K562 (cell line): ENCODE measurements at regions not wholly inside any gene's neighbourhood (a gene's known extent, or its start where the extent isn't known, plus 50 kb on each side); places are given as distances from the start of the nearest gene placed in this dataset.

Source experiments
- GATAD2A ChIP-seq: fragments of 450-650 bp; IDR thresholded peaks from 2 replicates; pipeline ENCODE4 v1.6.1; 2017
- ZBTB9 ChIP-seq: fragments of 450-650 bp; formaldehyde crosslinking; IDR thresholded peaks from 2 replicates; pipeline ENCODE4 v1.4.0; 2020; ENCODE audit warnings: mild to moderate bottlenecking, moderate library complexity
- TF ChIP-seq, protein P1 (sequence below), 2 experiments: fragments of 450-650 bp; IDR thresholded peaks; 2 replicates each; pipeline ENCODE4 v1.6.1; 2016; ENCODE audit warnings: mild to moderate bottlenecking in 2 of 2, borderline replicate concordance in 1 of 2, low read depth in 1 of 2, moderate library complexity in 1 of 2

DNA sequence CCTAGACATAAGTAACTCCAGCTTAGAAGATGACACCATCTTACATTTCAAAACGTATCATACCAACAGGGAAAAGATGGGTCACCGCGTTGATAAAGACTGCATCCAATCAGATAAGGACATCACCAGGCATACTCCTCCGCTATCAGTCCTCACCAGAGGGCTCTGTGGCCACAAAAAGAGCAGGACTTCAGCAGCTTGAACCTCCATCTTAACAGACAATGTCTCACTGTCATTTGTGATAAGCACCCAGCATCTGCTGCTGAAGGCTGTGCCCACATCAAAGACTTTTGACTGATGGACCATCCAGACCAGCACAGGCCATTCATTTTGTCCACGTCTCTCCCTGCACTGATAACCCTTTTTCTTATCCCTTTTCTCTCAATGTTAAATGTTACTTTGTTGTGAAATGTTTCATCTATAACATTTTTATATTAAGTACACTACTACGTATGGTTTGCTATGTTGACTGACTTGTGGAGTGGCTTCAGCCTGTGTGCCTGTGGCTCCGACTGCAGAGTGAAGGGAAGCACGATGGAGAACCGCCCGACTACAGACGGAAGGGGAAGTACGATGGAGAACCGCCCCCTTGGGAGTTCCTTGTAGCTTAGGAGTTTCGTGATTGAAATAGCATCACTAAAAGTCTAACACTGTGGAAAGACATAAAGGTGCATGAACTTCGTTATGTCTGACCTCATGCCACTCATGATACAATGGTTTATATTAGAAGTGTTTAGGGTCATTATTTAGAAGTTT, 595.4 kb upstream of the AGA start (continued):
- TF ChIP-seq, protein P1, sequence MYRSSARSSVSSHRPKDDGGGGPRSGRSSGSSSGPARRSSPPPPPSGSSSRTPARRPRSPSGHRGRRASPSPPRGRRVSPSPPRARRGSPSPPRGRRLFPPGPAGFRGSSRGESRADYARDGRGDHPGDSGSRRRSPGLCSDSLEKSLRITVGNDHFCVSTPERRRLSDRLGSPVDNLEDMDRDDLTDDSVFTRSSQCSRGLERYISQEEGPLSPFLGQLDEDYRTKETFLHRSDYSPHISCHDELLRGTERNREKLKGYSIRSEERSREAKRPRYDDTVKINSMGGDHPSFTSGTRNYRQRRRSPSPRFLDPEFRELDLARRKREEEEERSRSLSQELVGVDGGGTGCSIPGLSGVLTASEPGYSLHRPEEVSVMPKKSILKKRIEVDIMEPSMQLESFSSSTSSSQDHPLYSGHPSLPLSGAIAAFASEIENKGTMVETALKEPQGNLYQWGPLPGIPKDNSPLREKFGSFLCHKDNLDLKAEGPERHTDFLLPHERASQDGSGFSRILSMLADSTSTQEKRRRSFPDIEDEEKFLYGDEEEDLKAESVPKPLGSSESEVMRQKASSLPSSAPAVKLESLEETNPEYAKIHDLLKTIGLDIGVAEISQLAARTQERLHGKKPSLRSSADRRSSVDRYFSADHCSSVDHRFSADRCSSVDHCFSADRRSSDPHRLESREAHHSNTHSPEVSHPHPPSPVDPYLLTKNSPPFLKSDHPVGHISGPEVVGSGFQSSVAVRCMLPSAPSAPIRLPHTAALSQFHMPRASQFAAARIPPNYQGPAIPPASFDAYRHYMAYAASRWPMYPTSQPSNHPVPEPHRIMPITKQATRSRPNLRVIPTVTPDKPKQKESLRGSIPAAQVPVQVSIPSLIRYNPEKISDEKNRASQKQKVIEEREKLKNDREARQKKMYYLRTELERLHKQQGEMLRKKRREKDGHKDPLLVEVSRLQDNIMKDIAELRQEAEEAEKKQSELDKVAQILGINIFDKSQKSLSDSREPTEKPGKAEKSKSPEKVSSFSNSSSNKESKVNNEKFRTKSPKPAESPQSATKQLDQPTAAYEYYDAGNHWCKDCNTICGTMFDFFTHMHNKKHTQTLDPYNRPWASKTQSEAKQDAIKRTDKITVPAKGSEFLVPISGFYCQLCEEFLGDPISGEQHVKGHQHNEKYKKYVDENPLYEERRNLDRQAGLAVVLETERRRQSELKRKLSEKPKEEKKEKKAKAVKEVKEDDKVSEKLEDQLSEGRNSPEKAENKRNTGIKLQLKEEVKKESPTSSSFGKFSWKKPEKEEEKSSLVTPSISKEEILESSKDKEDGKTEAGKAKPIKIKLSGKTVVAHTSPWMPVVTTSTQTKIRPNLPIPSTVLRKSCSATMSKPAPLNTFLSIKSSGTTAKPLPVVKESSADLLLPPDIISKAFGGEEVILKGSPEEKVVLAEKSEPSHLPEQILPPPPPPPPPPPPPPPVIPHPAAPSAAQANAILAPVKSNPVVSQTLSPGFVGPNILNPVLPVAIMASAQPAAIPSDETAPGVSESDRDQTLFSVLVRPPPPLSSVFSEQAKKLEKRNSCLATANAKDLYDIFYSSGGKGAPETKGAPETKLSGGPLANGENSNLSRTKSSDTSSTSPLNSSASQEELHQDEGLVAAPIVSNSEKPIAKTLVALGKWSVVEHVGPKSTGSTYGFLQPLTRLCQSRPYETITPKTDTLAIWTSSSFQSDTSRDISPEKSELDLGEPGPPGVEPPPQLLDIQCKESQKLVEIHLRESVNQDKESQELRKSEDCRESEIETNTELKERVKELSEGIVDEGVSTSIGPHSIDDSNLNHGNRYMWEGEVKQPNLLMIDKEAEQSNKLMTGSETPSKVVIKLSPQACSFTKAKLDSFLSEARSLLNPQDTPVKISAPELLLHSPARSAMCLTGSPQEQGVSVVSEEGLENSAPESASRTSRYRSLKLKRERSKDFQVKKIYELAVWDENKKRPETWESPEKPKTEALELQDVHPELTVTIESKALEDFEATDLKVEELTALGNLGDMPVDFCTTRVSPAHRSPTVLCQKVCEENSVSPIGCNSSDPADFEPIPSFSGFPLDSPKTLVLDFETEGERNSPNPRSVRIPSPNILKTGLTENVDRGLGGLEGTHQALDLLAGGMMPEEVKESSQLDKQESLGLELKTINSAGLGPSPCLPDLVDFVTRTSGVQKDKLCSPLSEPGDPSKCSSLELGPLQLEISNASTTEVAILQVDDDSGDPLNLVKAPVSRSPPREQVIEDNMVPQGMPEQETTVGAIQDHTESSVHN (IDR thresholded peaks at IDR 0.05; ENCODE audit: borderline replicate concordance in 1 of 2, low read depth in 1 of 2): no peak
- TF ChIP-seq GATAD2A: no peak
- peak; percentile 72; the same call in 1 of the 2 replicates for TF ChIP-seq ZBTB9 (CRISPR knock-in tag)
